ENCODE measurements at regions not wholly inside any gene's neighbourhood (a gene's known extent, or its start where the extent isn't known, plus 50 kb on each side); places are given as distances from the start of the nearest gene placed in this dataset.

- no peak for TF ChIP-seq EP300 (IDR thresholded peaks at IDR 0.05)
- TF ChIP-seq POLR2A (IDR thresholded peaks at IDR 0.05), result no peak
- TF ChIP-seq CTCF (IDR thresholded peaks at IDR 0.05), result no peak
- no peak for TF ChIP-seq POLR2AphosphoS5 (IDR thresholded peaks at IDR 0.05)
Measured at GRCh38 chr3:76631251-76631650, 408.6 kb upstream of the ROBO2 start.
